GM10248 (cell line): ENCODE measurements at regions not wholly inside any gene's neighbourhood (a gene's known extent, or its start where the extent isn't known, plus 50 kb on each side); places are given as distances from the start of the nearest gene placed in this dataset.

ENCODE experiments used
- CTCF ChIA-PET: fragments of 300-600 bp; sonication (Branson Sonifier 250); formaldehyde crosslinking; extraction: SDS; loops from one replicate; lab custom pipeline; 2021; ENCODE audit warnings: antibody characterized with exemption; lab: Yijun Ruan, JAX
- POLR2A ChIA-PET: fragments of 350-650 bp; sonication (Branson Sonifier 250); formaldehyde crosslinking; extraction: SDS; loops from one replicate; lab custom pipeline; 2020; ENCODE audit warnings: antibody characterized with exemption; lab: Yijun Ruan, JAX
- DNase-seq: peaks from one replicate; pipeline ENCODE4 v3.0.0; 2012; ENCODE audit errors: extremely low spot score
- CTCF ChIP-seq: IDR thresholded peaks from 2 replicates; pipeline ENCODE4 v1.5.1; 2012; ENCODE audit warnings: mild to moderate bottlenecking, low read depth; ENCODE audit errors: extremely low read depth, missing control alignments, control extremely low read depth

DNA sequence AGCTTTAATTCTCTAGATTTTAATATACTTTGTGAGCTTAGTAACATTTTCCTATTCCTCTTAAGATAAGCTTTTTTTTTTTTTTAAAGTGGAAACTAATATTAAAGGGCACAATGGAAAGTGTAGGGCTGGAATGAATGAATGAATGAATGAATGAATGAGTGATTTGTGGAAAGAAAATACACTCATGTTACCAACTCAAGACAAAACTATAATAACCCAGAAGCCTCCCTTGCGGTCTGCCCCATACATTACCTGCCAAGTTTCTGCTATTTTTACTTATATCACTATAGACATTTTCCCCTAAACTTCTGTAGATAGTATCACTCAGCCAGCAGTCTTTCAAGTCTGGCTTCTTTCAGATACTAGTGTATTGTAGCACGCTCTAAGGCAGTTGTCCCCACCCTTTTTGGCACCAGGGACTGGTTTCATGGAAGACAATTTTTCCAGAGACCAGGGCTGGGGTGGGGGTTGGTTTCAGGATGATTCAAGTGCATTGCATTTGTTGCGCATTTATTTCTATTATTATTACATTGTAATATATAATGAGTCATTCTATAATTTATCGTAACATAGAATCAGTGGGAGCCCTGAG, 932.2 kb downstream of the TBC1D22A start:
- ChIA-PET CTCF (no interaction called here), POLR2A (no interaction called here)
- DNase-seq = no peak
- TF ChIP-seq CTCF = no peak

DNA sequence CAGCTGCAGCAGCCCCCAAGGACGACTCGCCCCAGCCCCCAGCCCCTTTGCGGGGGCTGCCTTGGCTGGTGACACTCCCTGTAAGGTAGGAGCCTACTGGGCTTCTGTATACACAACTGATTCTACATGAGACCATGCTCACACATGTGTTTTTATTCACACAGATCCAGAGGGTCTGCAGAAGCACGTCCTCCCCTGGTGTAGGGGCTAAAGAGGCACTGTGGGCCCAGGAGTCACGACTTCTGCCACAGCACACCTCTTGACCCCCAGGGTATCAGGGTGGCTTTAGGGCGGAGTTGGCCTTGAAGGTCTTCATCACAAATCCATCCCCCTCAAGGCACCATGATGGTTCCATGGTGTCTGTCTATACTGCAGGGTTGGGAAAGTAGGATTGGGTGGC, 931.2 kb downstream of the TBC1D22A start:
- CTCF ChIA-PET = no interaction called here
- POLR2A ChIA-PET = no interaction called here

DNA sequence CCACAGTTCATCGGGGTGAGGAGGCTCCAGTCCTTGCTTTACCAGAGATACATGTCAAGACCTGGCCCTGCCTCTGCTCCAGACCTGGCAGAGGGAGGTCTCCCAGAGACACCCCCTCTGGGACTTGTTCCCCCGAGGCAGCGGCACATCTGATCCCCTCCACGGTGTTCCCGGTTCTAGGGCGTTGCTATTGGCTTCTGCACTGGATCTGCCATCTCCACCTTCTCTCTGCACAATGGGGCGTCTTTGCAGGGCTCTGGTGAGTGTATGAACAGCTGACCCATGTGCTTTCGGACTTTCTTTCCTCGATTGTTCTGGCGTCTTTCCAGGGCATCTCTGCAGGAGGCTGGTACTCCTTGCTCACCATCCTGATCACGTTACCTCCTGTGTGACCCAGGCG, 930.4 kb downstream of the TBC1D22A start:
- no peak for DNase-seq
- ChIA-PET POLR2A (no interaction called here), CTCF (no interaction called here)
- no peak for TF ChIP-seq CTCF

More for the DNA sequence above, 931.2 kb downstream of the TBC1D22A start:
- no peak for TF ChIP-seq CTCF
- no peak for DNase-seq

DNA sequence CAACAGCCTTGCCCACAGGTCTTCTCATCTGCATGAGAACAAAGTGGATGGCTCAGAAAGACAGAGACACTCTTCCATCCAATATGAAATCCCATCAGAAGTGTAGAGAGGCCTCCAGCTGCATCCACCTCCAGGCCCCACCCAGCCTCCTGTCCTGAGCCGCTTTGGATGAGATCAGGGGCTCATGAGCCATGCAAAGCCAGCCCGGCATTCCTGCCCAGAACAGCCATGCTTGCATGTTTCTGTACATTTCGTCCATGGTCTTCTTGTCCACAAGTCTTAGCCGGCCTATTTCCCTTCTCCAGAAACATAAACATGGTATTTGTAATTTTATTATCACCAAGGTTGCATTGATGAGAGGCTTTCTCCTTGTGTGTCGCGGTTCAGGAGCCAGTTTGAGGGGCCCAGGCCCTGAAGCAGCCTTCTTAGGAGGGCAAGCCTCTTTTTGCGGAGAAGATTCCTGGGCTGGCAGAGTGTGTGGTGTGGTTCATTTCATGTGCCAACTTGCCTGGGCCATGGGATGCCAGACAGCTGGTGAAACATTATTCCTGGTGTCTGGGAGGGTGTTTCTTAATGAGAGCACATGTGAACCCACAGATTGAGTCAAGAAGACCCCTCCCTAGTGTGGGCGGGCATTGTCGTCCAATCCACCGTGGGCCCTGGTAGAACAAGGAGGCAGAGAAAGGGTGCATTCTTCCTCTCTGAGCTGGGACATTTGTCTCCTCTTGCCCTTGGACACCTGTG, 928.9 kb downstream of the TBC1D22A start:
- ChIA-PET POLR2A (no interaction called here), CTCF (interaction anchor here (1.2 kb wide), 1 partner anchor 18 kb away, joined by 3 read pairs; no protein-coding TSS in a partner anchor)
- TF ChIP-seq CTCF = no peak
- DNase-seq = no peak

DNA sequence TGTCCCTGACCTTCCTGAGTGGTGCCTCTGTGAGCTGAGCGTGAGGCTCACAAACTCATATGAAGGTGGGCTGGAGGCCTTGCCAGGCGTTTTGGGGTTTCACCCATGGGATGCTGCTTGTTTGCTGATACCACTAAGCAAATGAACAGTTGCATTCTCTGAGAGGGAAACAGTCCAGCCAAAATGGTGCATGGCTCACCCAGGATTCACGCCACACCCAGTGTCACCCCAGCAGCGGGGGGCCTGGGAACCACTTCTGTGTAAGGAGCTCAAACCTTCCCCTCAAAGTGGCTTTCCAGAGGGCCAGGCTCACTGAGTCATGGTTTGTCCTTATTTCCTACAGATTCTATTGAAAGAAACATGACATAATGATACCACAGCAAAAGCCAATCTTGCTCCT, 928.1 kb downstream of the TBC1D22A start:
- POLR2A ChIA-PET = no interaction called here
- CTCF ChIA-PET = interaction anchor here (1.2 kb wide), 1 partner anchor 19 kb away, joined by 3 read pairs; no protein-coding TSS in a partner anchor
- DNase-seq = no peak
- no peak for TF ChIP-seq CTCF

DNA sequence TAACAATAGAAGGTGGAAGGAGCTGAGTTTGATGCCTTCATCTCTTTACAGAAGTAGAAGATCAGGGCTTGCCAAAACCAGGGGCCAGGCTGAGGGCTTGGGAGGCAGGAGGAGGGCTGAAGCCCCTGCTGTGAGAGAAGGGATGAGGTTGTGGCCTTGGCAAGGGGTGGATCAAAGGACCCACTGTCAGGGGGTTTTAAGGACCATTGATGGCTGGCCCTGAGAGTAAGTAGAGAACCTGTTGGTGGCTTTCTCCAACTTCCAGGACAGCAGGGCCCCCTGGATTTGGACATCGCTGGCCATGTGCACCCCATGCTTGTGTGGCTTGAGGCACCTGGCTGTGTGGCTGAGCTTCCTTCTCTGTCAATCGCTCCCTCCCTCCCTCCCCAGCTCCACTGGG, 927.7 kb downstream of the TBC1D22A start:
- CTCF ChIA-PET = interaction anchor here (1.2 kb wide), 1 partner anchor 19 kb away, joined by 3 read pairs; no protein-coding TSS in a partner anchor
- no peak for DNase-seq
- POLR2A ChIA-PET = no interaction called here
- TF ChIP-seq CTCF = no peak
